ENCODE measurements at regions not wholly inside any gene's neighbourhood (a gene's known extent, or its start where the extent isn't known, plus 50 kb on each side); places are given as distances from the start of the nearest gene placed in this dataset.

DNA sequence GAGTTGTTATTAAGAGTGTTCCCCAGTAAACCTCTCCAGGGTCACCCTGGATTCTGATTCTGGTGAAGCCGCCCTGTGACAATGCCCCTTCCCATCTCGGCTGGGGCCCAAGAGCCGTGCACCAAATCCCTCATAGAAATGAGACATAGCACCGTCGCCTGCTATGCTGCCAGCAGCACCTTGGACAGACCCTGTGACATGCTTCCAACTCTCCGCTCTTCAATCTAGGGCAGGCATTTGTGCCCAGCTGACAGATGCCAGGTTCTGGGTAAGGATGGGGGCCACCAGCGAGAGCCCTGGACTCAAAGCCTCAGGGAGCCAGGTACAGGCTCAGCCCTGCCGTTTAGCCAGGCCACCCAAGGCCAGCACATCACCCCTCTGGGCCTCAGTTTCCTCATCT lies 55.8 kb upstream of the TCF20 start:
- Histone ChIP-seq H3K27ac (ENCODE audit: extremely low read depth, low read depth, low read length) (no peak overlapping the region), H3K36me3 (ENCODE audit: control insufficient read depth in 2 of 2, insufficient read depth in 1 of 2, low read length in 2 of 2) (no peaks in the 10 kb centered on the region), H3K4me1 (ENCODE audit: control insufficient read depth, insufficient read depth, low read length) (peaks cover 11% of the 10 kb centered on the region), H3K9me3 (ENCODE audit: control insufficient read depth, insufficient read depth, low read depth, low read length) (no peaks in the 10 kb centered on the region), H3K4me3 (ENCODE audit: low read depth, low read length) (no peak overlapping the region)
- ChIA-PET CTCF (no interaction called here), POLR2A (no interaction called here)
- TF ChIP-seq, protein P1, sequence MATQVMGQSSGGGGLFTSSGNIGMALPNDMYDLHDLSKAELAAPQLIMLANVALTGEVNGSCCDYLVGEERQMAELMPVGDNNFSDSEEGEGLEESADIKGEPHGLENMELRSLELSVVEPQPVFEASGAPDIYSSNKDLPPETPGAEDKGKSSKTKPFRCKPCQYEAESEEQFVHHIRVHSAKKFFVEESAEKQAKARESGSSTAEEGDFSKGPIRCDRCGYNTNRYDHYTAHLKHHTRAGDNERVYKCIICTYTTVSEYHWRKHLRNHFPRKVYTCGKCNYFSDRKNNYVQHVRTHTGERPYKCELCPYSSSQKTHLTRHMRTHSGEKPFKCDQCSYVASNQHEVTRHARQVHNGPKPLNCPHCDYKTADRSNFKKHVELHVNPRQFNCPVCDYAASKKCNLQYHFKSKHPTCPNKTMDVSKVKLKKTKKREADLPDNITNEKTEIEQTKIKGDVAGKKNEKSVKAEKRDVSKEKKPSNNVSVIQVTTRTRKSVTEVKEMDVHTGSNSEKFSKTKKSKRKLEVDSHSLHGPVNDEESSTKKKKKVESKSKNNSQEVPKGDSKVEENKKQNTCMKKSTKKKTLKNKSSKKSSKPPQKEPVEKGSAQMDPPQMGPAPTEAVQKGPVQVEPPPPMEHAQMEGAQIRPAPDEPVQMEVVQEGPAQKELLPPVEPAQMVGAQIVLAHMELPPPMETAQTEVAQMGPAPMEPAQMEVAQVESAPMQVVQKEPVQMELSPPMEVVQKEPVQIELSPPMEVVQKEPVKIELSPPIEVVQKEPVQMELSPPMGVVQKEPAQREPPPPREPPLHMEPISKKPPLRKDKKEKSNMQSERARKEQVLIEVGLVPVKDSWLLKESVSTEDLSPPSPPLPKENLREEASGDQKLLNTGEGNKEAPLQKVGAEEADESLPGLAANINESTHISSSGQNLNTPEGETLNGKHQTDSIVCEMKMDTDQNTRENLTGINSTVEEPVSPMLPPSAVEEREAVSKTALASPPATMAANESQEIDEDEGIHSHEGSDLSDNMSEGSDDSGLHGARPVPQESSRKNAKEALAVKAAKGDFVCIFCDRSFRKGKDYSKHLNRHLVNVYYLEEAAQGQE (tag by site-specific recombination; IDR thresholded peaks at IDR 0.05) = peak; percentile 81
- no peak for TF ChIP-seq GLIS1 (tag by site-specific recombination; IDR thresholded peaks at IDR 0.05)

DNA sequence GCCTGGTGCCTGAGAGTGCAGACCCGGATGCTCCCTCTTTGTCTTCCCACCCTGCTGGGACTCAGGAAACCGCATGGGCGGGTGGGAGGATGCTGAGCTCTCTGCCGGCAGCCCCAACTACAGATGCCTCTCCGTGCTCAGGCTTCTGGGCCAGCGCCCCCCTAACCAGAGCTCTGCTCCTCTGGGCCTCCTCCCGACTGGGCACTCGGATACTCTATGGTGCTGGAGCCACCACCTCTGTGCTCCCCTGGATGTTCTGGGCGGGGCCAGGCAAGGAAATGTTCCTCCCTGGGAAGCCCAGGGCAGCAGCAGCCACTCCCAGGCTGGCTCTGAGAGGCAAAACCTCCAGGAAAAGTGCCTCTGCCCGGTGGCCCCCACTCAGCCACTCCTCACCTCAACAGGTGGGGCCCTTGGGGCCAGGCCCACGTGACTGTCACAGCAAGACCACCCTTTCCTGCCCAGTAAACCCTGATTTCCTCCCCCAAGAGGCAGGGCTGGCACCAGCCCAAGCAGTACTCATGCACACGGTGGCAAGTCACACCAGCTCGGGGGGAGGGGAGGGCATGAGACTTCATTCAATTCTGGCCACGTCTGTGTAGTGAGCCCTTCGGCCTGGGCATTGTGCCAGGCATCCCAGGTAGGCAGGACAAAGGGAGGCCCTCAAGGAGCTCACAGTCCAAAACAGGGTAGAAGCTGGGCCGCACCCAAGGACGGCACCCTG lies 54.7 kb upstream of the TCF20 start:
- H3K4me1 ChIP-seq (ENCODE audit: control insufficient read depth, insufficient read depth, low read length) = peaks cover 11% of the 10 kb centered on the region
- no peak overlapping the region for H3K4me3 ChIP-seq (ENCODE audit: low read depth, low read length)
- peak; percentile 72 for TF ChIP-seq OSR2 (tag by site-specific recombination; IDR thresholded peaks at IDR 0.05)
- peak; percentile 15; the same call in 1 of the 2 replicates for TF ChIP-seq ZNF600 (tag by site-specific recombination; IDR thresholded peaks at IDR 0.05)
- no peak for TF ChIP-seq ZNF19 (tag by site-specific recombination; IDR thresholded peaks at IDR 0.05; ENCODE audit: low read depth)
- TF ChIP-seq, protein P2, sequence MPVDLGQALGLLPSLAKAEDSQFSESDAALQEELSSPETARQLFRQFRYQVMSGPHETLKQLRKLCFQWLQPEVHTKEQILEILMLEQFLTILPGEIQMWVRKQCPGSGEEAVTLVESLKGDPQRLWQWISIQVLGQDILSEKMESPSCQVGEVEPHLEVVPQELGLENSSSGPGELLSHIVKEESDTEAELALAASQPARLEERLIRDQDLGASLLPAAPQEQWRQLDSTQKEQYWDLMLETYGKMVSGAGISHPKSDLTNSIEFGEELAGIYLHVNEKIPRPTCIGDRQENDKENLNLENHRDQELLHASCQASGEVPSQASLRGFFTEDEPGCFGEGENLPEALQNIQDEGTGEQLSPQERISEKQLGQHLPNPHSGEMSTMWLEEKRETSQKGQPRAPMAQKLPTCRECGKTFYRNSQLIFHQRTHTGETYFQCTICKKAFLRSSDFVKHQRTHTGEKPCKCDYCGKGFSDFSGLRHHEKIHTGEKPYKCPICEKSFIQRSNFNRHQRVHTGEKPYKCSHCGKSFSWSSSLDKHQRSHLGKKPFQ (tag by site-specific recombination; IDR thresholded peaks at IDR 0.05) = peak; percentile 85
- no peak for TF ChIP-seq ZNF596 (tag by site-specific recombination; IDR thresholded peaks at IDR 0.05)
- TF ChIP-seq, protein P3, sequence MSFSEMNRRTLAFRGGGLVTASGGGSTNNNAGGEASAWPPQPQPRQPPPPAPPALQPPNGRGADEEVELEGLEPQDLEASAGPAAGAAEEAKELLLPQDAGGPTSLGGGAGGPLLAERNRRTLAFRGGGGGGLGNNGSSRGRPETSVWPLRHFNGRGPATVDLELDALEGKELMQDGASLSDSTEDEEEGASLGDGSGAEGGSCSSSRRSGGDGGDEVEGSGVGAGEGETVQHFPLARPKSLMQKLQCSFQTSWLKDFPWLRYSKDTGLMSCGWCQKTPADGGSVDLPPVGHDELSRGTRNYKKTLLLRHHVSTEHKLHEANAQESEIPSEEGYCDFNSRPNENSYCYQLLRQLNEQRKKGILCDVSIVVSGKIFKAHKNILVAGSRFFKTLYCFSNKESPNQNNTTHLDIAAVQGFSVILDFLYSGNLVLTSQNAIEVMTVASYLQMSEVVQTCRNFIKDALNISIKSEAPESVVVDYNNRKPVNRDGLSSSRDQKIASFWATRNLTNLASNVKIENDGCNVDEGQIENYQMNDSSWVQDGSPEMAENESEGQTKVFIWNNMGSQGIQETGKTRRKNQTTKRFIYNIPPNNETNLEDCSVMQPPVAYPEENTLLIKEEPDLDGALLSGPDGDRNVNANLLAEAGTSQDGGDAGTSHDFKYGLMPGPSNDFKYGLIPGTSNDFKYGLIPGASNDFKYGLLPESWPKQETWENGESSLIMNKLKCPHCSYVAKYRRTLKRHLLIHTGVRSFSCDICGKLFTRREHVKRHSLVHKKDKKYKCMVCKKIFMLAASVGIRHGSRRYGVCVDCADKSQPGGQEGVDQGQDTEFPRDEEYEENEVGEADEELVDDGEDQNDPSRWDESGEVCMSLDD (tag by site-specific recombination; IDR thresholded peaks at IDR 0.05) = no peak
- TF ChIP-seq, protein P1 (tag by site-specific recombination; IDR thresholded peaks at IDR 0.05) = no peak
- TF ChIP-seq ZNF37A (tag by site-specific recombination; IDR thresholded peaks at IDR 0.05) = no peak
- TF ChIP-seq, protein P4, sequence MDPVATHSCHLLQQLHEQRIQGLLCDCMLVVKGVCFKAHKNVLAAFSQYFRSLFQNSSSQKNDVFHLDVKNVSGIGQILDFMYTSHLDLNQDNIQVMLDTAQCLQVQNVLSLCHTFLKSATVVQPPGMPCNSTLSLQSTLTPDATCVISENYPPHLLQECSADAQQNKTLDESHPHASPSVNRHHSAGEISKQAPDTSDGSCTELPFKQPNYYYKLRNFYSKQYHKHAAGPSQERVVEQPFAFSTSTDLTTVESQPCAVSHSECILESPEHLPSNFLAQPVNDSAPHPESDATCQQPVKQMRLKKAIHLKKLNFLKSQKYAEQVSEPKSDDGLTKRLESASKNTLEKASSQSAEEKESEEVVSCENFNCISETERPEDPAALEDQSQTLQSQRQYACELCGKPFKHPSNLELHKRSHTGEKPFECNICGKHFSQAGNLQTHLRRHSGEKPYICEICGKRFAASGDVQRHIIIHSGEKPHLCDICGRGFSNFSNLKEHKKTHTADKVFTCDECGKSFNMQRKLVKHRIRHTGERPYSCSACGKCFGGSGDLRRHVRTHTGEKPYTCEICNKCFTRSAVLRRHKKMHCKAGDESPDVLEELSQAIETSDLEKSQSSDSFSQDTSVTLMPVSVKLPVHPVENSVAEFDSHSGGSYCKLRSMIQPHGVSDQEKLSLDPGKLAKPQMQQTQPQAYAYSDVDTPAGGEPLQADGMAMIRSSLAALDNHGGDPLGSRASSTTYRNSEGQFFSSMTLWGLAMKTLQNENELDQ (tag by site-specific recombination; IDR thresholded peaks at IDR 0.05; ENCODE audit: low read depth) = no peak
- TF ChIP-seq ZNF157 (tag by site-specific recombination; IDR thresholded peaks at IDR 0.05) = no peak
- TF ChIP-seq, protein P5, sequence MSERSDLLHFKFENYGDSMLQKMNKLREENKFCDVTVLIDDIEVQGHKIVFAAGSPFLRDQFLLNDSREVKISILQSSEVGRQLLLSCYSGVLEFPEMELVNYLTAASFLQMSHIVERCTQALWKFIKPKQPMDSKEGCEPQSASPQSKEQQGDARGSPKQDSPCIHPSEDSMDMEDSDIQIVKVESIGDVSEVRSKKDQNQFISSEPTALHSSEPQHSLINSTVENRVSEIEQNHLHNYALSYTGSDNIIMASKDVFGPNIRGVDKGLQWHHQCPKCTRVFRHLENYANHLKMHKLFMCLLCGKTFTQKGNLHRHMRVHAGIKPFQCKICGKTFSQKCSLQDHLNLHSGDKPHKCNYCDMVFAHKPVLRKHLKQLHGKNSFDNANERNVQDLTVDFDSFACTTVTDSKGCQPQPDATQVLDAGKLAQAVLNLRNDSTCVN (tag by site-specific recombination; optimal IDR thresholded peaks at IDR 0.05) = no peak
- peak; percentile 84 for TF ChIP-seq SCRT1 (tag by site-specific recombination; IDR thresholded peaks at IDR 0.05; ENCODE audit: borderline replicate concordance)

More for the DNA sequence above, 54.7 kb upstream of the TCF20 start:
- Histone ChIP-seq H3K36me3 (ENCODE audit: control insufficient read depth in 2 of 2, insufficient read depth in 1 of 2, low read length in 2 of 2) (no peaks in the 10 kb centered on the region), H3K9me3 (ENCODE audit: control insufficient read depth, insufficient read depth, low read depth, low read length) (no peaks in the 10 kb centered on the region), H3K27ac (ENCODE audit: extremely low read depth, low read depth, low read length) (no peak overlapping the region)
- ChIA-PET CTCF (no interaction called here), POLR2A (interaction anchor here (0.5 kb wide), 1 partner anchor 357 kb away, joined by 4 read pairs; no protein-coding TSS in a partner anchor)
